HCT116 (cell line): ENCODE measurements at regions not wholly inside any gene's neighbourhood (a gene's known extent, or its start where the extent isn't known, plus 50 kb on each side); places are given as distances from the start of the nearest gene placed in this dataset.
A peak's percentile ranks its signal among the peaks of the same experiment; 100 is the strongest.
"Not testable (repeated sequence)": the region's sequence is repeated elsewhere in the genome, so short reads cannot be mapped to it uniquely, and the experiment has no call there.

Source experiments
- ATAC-seq: fragments of 200-7000 bp; cut with Tn5 transposase; 2 replicates; pipeline ENCODE4 v1.9.1; 2020; ENCODE audit warnings: mild to moderate bottlenecking, moderate library complexity
- BruUV-seq: library from RNA; stranded (reverse); fragments of 400-500 nt; replicated peaks from 2 replicates; lab custom pipeline; 2021; lab: Mats Ljungman, UMichigan
- CTCF ChIA-PET: fragments of 300-600 bp; sonication (Branson Sonifier 250); formaldehyde crosslinking; loops from one replicate; lab custom pipeline; 2021; ENCODE audit warnings: antibody characterized with exemption; lab: Charles Lee
- POLR2A ChIA-PET: fragments of 300-600, 350-600 bp; sonication (Branson Sonifier 250); formaldehyde crosslinking; loops from one replicate; lab custom pipeline; 2021; ENCODE audit warnings: antibody characterized with exemption; lab: Charles Lee
- RAD21 ChIA-PET, 2 experiments: fragments of 300-600 bp; sonication (Branson Sonifier 250); formaldehyde crosslinking; loops; one replicate each; lab custom pipeline; 2023; ENCODE audit warnings: low total read pairs in 2 of 2; ENCODE audit not compliant: uncharacterized antibody in 2 of 2, unreplicated experiment in 2 of 2, low non-redundant PET in 1 of 2; lab: Charles Lee
- DNase-seq: peaks from one replicate; pipeline ENCODE4 v3.0.0-alpha.2; 2010; ENCODE audit warnings: low read depth, low spot score
- H2AFZ ChIP-seq: fragments of 200-600 bp; shearing (Covaris generic), sonication (generic); 2 replicates; pipeline ENCODE4 v1.6.1; 2017; ENCODE audit warnings: low read depth, mixed run types, mixed read lengths, antibody characterized with exemption, low read length; ENCODE audit not compliant: poor library complexity, severe bottlenecking
- H3K27ac ChIP-seq: 2 replicates; pipeline ENCODE4 v1.5.1; 2012; ENCODE audit warnings: low read depth, low read length
- H3K27me3 ChIP-seq: fragments of 200-600 bp; sonication (generic); 2 replicates; pipeline ENCODE4 v1.6.1; 2016; ENCODE audit warnings: mixed run types, low read length, mixed read lengths; ENCODE audit not compliant: insufficient read depth
- H3K36me3 ChIP-seq, 2 experiments: fragments of 200-500 bp in 1 of 2; fragments of 200-600 bp in 1 of 2; sonication (Bioruptor generic) in 1 of 2; sonication (generic) in 1 of 2; 2 replicates each; pipeline versions ENCODE4 v1.5.1 to v1.6.1; 2014 to 2016; ENCODE audit warnings: low read length in 2 of 2, inconsistent platforms in 1 of 2, mixed read lengths in 1 of 2, mixed run types in 1 of 2; ENCODE audit not compliant: insufficient read depth in 2 of 2, control insufficient read depth in 1 of 2
- H3K4me1 ChIP-seq, 2 experiments: fragments of 200-600 bp in 1 of 2; sonication (generic) in 1 of 2; 2 replicates each; pipeline versions ENCODE4 v1.5.1 to v1.6.1; 2012 to 2017; ENCODE audit warnings: low read length in 2 of 2, inconsistent platforms in 1 of 2, mild to moderate bottlenecking in 1 of 2, mixed read lengths in 1 of 2, mixed run types in 1 of 2, moderate library complexity in 1 of 2; ENCODE audit not compliant: insufficient read depth in 2 of 2, control insufficient read depth in 1 of 2
- H3K4me2 ChIP-seq: fragments of 200-600 bp; sonication (generic); 2 replicates; pipeline ENCODE4 v1.6.1; 2017; ENCODE audit warnings: mixed run types, low read length, mixed read lengths
- H3K4me3 ChIP-seq, 2 experiments: fragments of 200-600 bp in 1 of 2; sonication (generic) in 1 of 2; replicated peaks in 1 of 2; 2 replicates each; pipeline ENCODE4 v1.5.1; 2011 to 2016; ENCODE audit warnings: low read length in 2 of 2, control low read depth in 1 of 2, low read depth in 1 of 2, mild to moderate bottlenecking in 1 of 2, mixed read lengths in 1 of 2, mixed run types in 1 of 2
- H3K79me2 ChIP-seq: fragments of 200-600 bp; sonication (generic); 2 replicates; pipeline ENCODE4 v1.6.1; 2017; ENCODE audit warnings: mild to moderate bottlenecking, mixed run types, low read length, moderate library complexity, mixed read lengths; ENCODE audit not compliant: insufficient read depth
- H3K9ac ChIP-seq: fragments of 200-600 bp; sonication (generic); 2 replicates; pipeline ENCODE4 v1.6.1; 2016; ENCODE audit warnings: low read length, mixed read lengths
- H3K9me2 ChIP-seq: fragments of 200-600 bp; sonication (generic), shearing (Covaris generic); 2 replicates; pipeline ENCODE4 v1.6.1; 2017; ENCODE audit warnings: mixed run types, mild to moderate bottlenecking, moderate library complexity; ENCODE audit not compliant: insufficient read depth
- H3K9me3 ChIP-seq, 2 experiments: fragments of 200-500 bp in 1 of 2; fragments of 200-600 bp in 1 of 2; sonication (Bioruptor generic) in 1 of 2; sonication (generic) in 1 of 2; 2 replicates each; pipeline ENCODE4 v1.6.1; 2014 to 2017; ENCODE audit warnings: low read length in 2 of 2, mixed read lengths in 2 of 2, inconsistent platforms in 1 of 2, low read depth in 1 of 2, mild to moderate bottlenecking in 1 of 2, mixed run types in 1 of 2, moderate library complexity in 1 of 2; ENCODE audit not compliant: control insufficient read depth in 1 of 2, insufficient read depth in 1 of 2
- H4K20me1 ChIP-seq: fragments of 200-600 bp; sonication (generic), shearing (Covaris generic); 2 replicates; pipeline ENCODE4 v1.6.1; 2017; ENCODE audit warnings: mixed run types, mild to moderate bottlenecking, moderate library complexity; ENCODE audit not compliant: insufficient read depth
- CBX3 ChIP-seq: IDR thresholded peaks from 2 replicates; pipeline ENCODE4 v1.6.1; 2012; ENCODE audit warnings: low read depth
- RAD21 ChIP-seq: IDR thresholded peaks from 2 replicates; pipeline ENCODE4 v1.6.1; 2012; ENCODE audit warnings: low read depth, mild to moderate bottlenecking
- intact Hi-C: fragments of 100-400 bp; cut with micrococcal nuclease; formaldehyde crosslinking; loops from 2 replicates; pipeline ENCODE4 v1.10.0; 2022
- TF ChIP-seq, protein P1 (sequence below), 3 experiments: fragments of 200-600 bp in 1 of 3; sonication (generic) in 1 of 3; IDR thresholded peaks in 2 of 3; conservative IDR thresholded peaks in 1 of 3; 2 replicates each; pipeline ENCODE4 v1.5.1; 2012 to 2017; ENCODE audit warnings: low read depth in 2 of 3, low read length in 2 of 3, antibody characterized with exemption in 1 of 3, borderline replicate concordance in 1 of 3, control low read depth in 1 of 3, mild to moderate bottlenecking in 1 of 3, mixed read lengths in 1 of 3, mixed run types in 1 of 3, moderate library complexity in 1 of 3; ENCODE audit not compliant: insufficient read depth in 1 of 3
- TF ChIP-seq, protein P2 (sequence below): IDR thresholded peaks from 2 replicates; pipeline ENCODE4 v1.6.1; 2012

DNA sequence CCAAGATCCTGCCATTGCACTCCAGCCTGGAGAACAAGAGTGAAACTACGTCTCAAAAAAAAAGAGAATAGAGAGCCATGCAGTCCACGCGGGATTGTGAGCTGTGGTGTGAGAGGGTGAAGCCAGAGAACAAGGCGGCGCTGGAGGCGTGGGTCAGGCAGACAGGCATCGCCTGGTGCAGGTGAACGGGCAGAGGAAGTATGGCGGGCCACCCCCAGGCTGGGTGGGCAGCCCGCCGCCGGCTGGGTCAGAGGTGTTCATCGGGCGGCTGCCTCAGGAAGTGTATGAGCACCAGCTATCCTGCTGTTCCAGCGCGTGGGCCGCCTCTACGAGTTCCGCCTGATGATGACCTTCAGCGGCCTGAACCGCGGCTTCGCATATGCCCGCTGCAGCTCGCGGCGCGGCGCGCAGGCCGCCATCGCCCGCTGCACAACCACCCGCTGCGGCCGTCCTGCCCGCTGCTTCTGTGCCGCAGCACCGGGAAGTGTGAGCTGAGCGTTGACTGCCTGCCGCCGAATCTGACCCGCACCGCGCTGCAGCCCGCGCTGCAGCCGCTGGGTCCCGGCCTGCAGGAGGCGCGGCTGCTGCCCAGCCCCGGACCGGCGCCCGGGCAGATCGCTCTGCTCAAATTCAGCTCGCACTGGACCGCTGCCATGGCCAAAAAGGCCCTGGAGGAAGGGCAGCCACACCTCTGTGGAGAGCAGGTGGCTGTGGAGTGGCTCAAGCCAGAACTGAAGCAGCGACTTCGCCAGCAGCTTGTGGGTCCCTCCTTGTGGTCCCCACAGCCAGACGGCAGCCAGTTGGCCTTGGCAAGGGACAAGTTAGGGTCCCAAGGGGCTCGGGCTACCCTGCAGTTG lies 95.5 kb upstream of the PLEKHM1 start:
- POLR2A ChIA-PET = interaction anchor here (1.1 kb wide), 1 partner anchor 674 kb away, joined by 6 read pairs; no protein-coding TSS in a partner anchor
- H3K9me2 ChIP-seq, H2AFZ ChIP-seq, BruUV-seq, H4K20me1 ChIP-seq, DNase-seq, RAD21 ChIA-PET, H3K9me3 ChIP-seq, H3K36me3 ChIP-seq, H3K27me3 ChIP-seq: not testable (repeated sequence)
- Histone ChIP-seq H3K27ac (peak overlapping the region; percentile 90), H3K4me1 (peaks cover 10 to 24% of the 10 kb centered on the region in 2 experiments; a peak in 3 of 4 replicates), H3K79me2 (peaks cover 35% of the 10 kb centered on the region), H3K9ac (peak overlapping the region; percentile 73), H3K4me3 (peak overlapping the region; percentile 54 to 66), H3K4me2 (peak overlapping the region; percentile 78)
- intact Hi-C loops = loop anchor here (2.0 kb wide), 1 partner anchor 157 kb away; no protein-coding TSS in a partner anchor
- ATAC-seq = peak; percentile 52
- CTCF ChIA-PET = interaction anchor here (1.1 to 1.5 kb wide), 2 partner anchors 607 to 675 kb away, joined by 3 to 10 read pairs; partner anchors contain the start of gene KANSL1
- TF ChIP-seq, protein P1, sequence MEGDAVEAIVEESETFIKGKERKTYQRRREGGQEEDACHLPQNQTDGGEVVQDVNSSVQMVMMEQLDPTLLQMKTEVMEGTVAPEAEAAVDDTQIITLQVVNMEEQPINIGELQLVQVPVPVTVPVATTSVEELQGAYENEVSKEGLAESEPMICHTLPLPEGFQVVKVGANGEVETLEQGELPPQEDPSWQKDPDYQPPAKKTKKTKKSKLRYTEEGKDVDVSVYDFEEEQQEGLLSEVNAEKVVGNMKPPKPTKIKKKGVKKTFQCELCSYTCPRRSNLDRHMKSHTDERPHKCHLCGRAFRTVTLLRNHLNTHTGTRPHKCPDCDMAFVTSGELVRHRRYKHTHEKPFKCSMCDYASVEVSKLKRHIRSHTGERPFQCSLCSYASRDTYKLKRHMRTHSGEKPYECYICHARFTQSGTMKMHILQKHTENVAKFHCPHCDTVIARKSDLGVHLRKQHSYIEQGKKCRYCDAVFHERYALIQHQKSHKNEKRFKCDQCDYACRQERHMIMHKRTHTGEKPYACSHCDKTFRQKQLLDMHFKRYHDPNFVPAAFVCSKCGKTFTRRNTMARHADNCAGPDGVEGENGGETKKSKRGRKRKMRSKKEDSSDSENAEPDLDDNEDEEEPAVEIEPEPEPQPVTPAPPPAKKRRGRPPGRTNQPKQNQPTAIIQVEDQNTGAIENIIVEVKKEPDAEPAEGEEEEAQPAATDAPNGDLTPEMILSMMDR (IDR thresholded peaks at IDR 0.05 in 2 of 3, conservative IDR thresholded peaks at IDR 0.05 in 1 of 3; ENCODE audit: borderline replicate concordance in 1 of 3, insufficient read depth in 1 of 3, low read depth in 2 of 3, low read length in 2 of 3) = peak in 2 of 3 experiments; percentile 14 to 20; a peak in 2 of 6 replicates
- peak; percentile 33; the same call in 1 of the 2 replicates for TF ChIP-seq CBX3
- TF ChIP-seq, protein P2, sequence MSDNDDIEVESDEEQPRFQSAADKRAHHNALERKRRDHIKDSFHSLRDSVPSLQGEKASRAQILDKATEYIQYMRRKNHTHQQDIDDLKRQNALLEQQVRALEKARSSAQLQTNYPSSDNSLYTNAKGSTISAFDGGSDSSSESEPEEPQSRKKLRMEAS = peak; percentile 39; the same call in 1 of the 2 replicates
- peak; percentile 13; the same call in 1 of the 2 replicates for TF ChIP-seq RAD21

DNA sequence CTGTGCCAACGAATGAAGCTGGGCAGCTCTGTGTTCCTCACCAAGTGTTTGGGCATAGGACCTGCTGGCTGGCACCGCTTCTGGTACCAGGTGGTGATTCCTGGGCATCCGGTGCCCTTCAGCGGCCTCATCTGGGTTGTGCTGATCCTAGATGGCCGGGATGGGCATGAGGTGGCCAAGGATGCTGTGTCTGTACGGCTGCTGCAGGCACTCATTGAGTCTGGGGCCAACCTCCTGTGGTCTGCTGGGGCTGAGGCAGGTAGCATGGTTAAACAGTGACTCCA lies 96.1 kb upstream of the PLEKHM1 start:
- peak overlapping the region in 1 of 2 experiments; percentile 66; a peak in 2 of 4 replicates for H3K4me3 ChIP-seq
- ChIA-PET CTCF (interaction anchor here (1.1 to 1.5 kb wide), 2 partner anchors 607 to 674 kb away, joined by 3 to 10 read pairs; partner anchors contain the start of gene KANSL1), POLR2A (interaction anchor here (1.1 kb wide), 1 partner anchor 674 kb away, joined by 6 read pairs; no protein-coding TSS in a partner anchor)
- DNase-seq, intact Hi-C loops, H3K36me3 ChIP-seq, H3K27me3 ChIP-seq, H3K9me2 ChIP-seq, ATAC-seq, H4K20me1 ChIP-seq, H2AFZ ChIP-seq, H3K9me3 ChIP-seq, RAD21 ChIA-PET, BruUV-seq: not testable (repeated sequence)
- peaks cover 30% of the 10 kb centered on the region for H3K79me2 ChIP-seq
- peaks cover 10 to 24% of the 10 kb centered on the region in 2 experiments; a peak in 3 of 4 replicates for H3K4me1 ChIP-seq
- H3K9ac ChIP-seq = peak overlapping the region; percentile 73; the same call in 1 of the 2 replicates
- peak overlapping the region; percentile 78 for H3K4me2 ChIP-seq
- peak overlapping the region; percentile 90 for H3K27ac ChIP-seq
